Mesenchymal stem cell (in vitro differentiated cells and primary cell): ENCODE measurements at regions not wholly inside any gene's neighbourhood (a gene's known extent, or its start where the extent isn't known, plus 50 kb on each side); places are given as distances from the start of the nearest gene placed in this dataset.
"Not testable (repeated sequence)": the region's sequence is repeated elsewhere in the genome, so short reads cannot be mapped to it uniquely, and the experiment has no call there.

Experiments
- DNase-seq: peaks from one replicate; pipeline ENCODE4 v3.0.0-alpha.2; 2013
- H2AFZ ChIP-seq: one replicate; pipeline ENCODE4 v1.6.1; 2013; ENCODE audit warnings: low read depth, mild to moderate bottlenecking, control low read depth, inconsistent platforms, low read length, moderate library complexity
- H2AK5ac ChIP-seq: 2 replicates; pipeline ENCODE4 v1.6.1; 2013; ENCODE audit warnings: low read length, moderate library complexity, mild to moderate bottlenecking, inconsistent platforms; ENCODE audit not compliant: severe bottlenecking
- H2BK120ac ChIP-seq: one replicate; pipeline ENCODE4 v1.6.1; 2013; ENCODE audit warnings: low read depth, mild to moderate bottlenecking, inconsistent platforms, low read length, moderate library complexity
- H2BK12ac ChIP-seq, 2 experiments: one replicate each; pipeline ENCODE4 v1.6.1; 2013; ENCODE audit warnings: inconsistent platforms in 2 of 2, low read length in 2 of 2, mild to moderate bottlenecking in 2 of 2, moderate library complexity in 2 of 2, control low read depth in 1 of 2
- H2BK15ac ChIP-seq: one replicate; pipeline ENCODE4 v1.6.1; 2013; ENCODE audit warnings: mild to moderate bottlenecking, low read depth, inconsistent platforms; ENCODE audit not compliant: poor library complexity, severe bottlenecking
- H2BK5ac ChIP-seq: 2 replicates; pipeline ENCODE4 v1.6.1; 2013; ENCODE audit warnings: low read depth, mild to moderate bottlenecking, low read length, control low read depth, inconsistent platforms; ENCODE audit not compliant: poor library complexity, severe bottlenecking
- H3K14ac ChIP-seq, 2 experiments: one replicate each; pipeline ENCODE4 v1.6.1; 2013; ENCODE audit warnings: inconsistent platforms in 2 of 2, low read length in 2 of 2, control low read depth in 1 of 2, mild to moderate bottlenecking in 1 of 2, moderate library complexity in 1 of 2
- H3K18ac ChIP-seq, 2 experiments: one replicate each; pipeline ENCODE4 v1.6.1; 2013; ENCODE audit warnings: inconsistent platforms in 2 of 2, low read length in 2 of 2, control low read depth in 1 of 2, low read depth in 1 of 2, mild to moderate bottlenecking in 1 of 2
- H3K23ac ChIP-seq, 2 experiments: one replicate each; pipeline ENCODE4 v1.6.1; 2013; ENCODE audit warnings: inconsistent platforms in 2 of 2, low read length in 2 of 2, mild to moderate bottlenecking in 2 of 2, moderate library complexity in 2 of 2, control low read depth in 1 of 2
- H3K27ac ChIP-seq: 2 replicates; pipeline ENCODE4 v1.5.1; 2013; ENCODE audit warnings: mild to moderate bottlenecking, moderate library complexity, low read length, control low read depth, inconsistent platforms; ENCODE audit not compliant: poor library complexity, severe bottlenecking
- H3K27me3 ChIP-seq, 2 experiments: 2 replicates each; pipeline versions ENCODE4 v1.6.1 to v1.7.0; 2013; ENCODE audit warnings: low read length in 2 of 2, mild to moderate bottlenecking in 2 of 2, moderate library complexity in 2 of 2, control low read depth in 1 of 2, inconsistent platforms in 1 of 2; ENCODE audit not compliant: control insufficient read depth in 1 of 2, insufficient read depth in 1 of 2
- H3K36me3 ChIP-seq, 2 experiments: 2 replicates each; pipeline versions ENCODE4 v1.6.1 to v1.7.0; 2013; ENCODE audit warnings: low read length in 2 of 2, control low read depth in 1 of 2, inconsistent platforms in 1 of 2, low read depth in 1 of 2, mild to moderate bottlenecking in 1 of 2; ENCODE audit not compliant: insufficient read depth in 2 of 2, control insufficient read depth in 1 of 2
- H3K4ac ChIP-seq, 2 experiments: one replicate each; pipeline ENCODE4 v1.6.1; 2013; ENCODE audit warnings: inconsistent platforms in 2 of 2, low read length in 2 of 2, mild to moderate bottlenecking in 2 of 2, moderate library complexity in 2 of 2, control low read depth in 1 of 2, low read depth in 1 of 2
- H3K4me1 ChIP-seq: 2 replicates; pipeline ENCODE4 v1.6.1; 2013; ENCODE audit warnings: low read depth, low read length, control low read depth; ENCODE audit not compliant: control insufficient read depth, insufficient read depth
- H3K4me2 ChIP-seq: 2 replicates; pipeline ENCODE4 v1.6.1; 2013; ENCODE audit warnings: low read length, mild to moderate bottlenecking, inconsistent platforms; ENCODE audit not compliant: poor library complexity, severe bottlenecking
- H3K4me3 ChIP-seq, 2 experiments: 2 replicates each; pipeline versions ENCODE4 v1.5.1 to v1.7.0; 2013; ENCODE audit warnings: low read length in 2 of 2, mild to moderate bottlenecking in 2 of 2, control low read depth in 1 of 2, low read depth in 1 of 2; ENCODE audit not compliant: insufficient read depth in 1 of 2
- H3K79me1 ChIP-seq: replicated peaks from 2 replicates; pipeline ENCODE4 v1.6.1; 2013; ENCODE audit warnings: mild to moderate bottlenecking, control low read depth, low read length, inconsistent platforms; ENCODE audit not compliant: poor library complexity, severe bottlenecking
- H3K9ac ChIP-seq: 2 replicates; pipeline ENCODE4 v1.7.0; 2013; ENCODE audit warnings: mild to moderate bottlenecking, low read length, moderate library complexity
- H3K9me3 ChIP-seq: 2 replicates; pipeline ENCODE4 v1.7.0; 2013; ENCODE audit warnings: mild to moderate bottlenecking, low read length; ENCODE audit not compliant: control insufficient read depth
- H4K8ac ChIP-seq: one replicate; pipeline ENCODE4 v1.6.1; 2013; ENCODE audit warnings: inconsistent platforms, mild to moderate bottlenecking, low read length, moderate library complexity
- H4K91ac ChIP-seq: one replicate; pipeline ENCODE4 v1.6.1; 2013; ENCODE audit warnings: mild to moderate bottlenecking, low read length, inconsistent platforms
- WGBS: methylation state at CpG from one replicate; pipeline ENCODE4 v1.1.7; 2013; ENCODE audit warnings: mixed read lengths; 5-methylcytosine and 5-hydroxymethylcytosine counted together

DNA sequence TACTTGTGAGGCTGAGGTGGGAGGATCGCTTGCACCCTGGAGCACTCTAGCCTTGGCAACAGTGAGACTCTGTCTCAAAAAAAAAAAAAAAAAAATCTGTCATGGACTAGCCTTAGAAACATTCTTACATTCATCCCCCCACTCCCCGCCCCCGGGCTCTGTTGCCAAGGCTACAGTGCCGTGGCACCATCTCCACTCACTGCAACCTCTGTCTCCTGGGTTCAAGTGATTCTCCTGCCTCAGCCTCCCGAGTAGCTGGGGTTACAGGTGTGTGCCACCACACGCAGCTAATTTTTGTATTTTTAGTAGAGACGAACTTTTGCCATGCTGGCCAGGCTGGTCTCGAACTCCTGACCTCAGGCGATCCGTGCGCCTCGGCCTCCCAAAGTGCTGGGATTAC is 62.4 kb downstream of the FOXA2 start:
- H4K91ac ChIP-seq, H3K4me3 ChIP-seq, H3K18ac ChIP-seq, H3K79me1 ChIP-seq, H3K27ac ChIP-seq, H3K23ac ChIP-seq, H2BK12ac ChIP-seq, H3K4me2 ChIP-seq, H4K8ac ChIP-seq, H3K9ac ChIP-seq, H2AK5ac ChIP-seq, H3K4me1 ChIP-seq, H3K36me3 ChIP-seq, H2BK15ac ChIP-seq, H2BK5ac ChIP-seq, H2AFZ ChIP-seq, H2BK120ac ChIP-seq, DNase-seq, H3K9me3 ChIP-seq, H3K14ac ChIP-seq, H3K4ac ChIP-seq: not testable (repeated sequence)
- H3K27me3 ChIP-seq: peaks cover 7 to 26% of the 10 kb centered on the region in 2 experiments
- 88% methylated on average over 12 of the region's 12 CpGs for WGBS

DNA sequence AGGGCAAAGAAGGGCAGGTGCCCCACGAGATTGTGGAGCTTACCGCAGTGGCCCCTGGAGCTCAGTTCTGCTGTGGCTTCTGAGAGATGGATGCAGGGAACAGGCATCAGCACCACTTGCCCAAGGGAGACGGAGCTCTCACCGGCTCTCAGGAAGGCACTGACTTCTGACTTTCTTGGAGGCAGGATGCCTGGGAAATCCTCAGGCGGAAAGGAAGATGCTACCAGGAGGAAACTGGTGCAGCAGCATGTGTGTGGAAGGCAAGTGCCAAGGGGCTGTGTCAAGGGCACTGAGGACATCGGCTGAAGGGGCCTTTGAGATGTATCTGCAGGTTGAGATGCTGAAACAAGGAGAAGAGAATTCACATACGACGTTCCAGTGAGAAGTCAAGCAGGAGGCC is 64.0 kb downstream of the FOXA2 start:
- Histone ChIP-seq H3K4me3 (no peak overlapping the region), H2BK15ac (no peak overlapping the region), H3K9ac (no peak overlapping the region), H3K4me1 (no peaks in the 10 kb centered on the region), H3K4me2 (no peak overlapping the region), H3K36me3 (no peaks in the 10 kb centered on the region), H4K91ac (no peak overlapping the region), H2AK5ac (no peak overlapping the region), H2BK120ac (no peak overlapping the region), H3K9me3 (no peaks in the 10 kb centered on the region), H3K23ac (no peak overlapping the region), H2BK5ac (no peak overlapping the region), H4K8ac (no peak overlapping the region), H2AFZ (no peak overlapping the region), H3K27ac (no peak overlapping the region), H3K4ac (no peak overlapping the region), H3K79me1 (no peaks in the 10 kb centered on the region), H2BK12ac (no peak overlapping the region), H3K14ac (no peak overlapping the region), H3K18ac (no peak overlapping the region), H3K27me3 (peaks cover 11 to 26% of the 10 kb centered on the region in 2 experiments)
- WGBS: 84% methylated on average over 8 of the region's 8 CpGs
- DNase-seq: no peak

DNA sequence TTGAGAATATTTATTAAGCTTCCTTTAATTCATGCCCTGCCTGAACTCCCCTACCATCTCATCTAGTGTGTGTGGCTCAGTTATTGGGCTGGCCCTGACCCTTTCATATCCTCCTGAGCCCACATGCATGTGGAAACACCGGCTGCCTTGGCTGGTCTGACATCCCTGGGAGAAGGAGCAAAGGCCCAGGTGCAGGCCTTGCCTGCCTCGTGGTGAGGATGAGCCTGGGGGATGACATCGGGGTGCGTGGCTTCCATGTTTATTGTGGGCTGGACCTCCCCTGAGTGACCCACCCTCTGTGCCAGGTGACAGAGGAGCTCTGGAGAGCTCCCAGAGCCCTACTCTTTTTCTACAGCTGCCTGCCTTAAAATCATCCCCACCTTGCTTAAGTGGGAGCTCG is 69.1 kb downstream of the FOXA2 start:
- DNase-seq: no peak
- Histone ChIP-seq H3K36me3 (no peaks in the 10 kb centered on the region), H3K4me1 (no peaks in the 10 kb centered on the region), H2BK15ac (no peak overlapping the region), H3K23ac (no peak overlapping the region), H3K9me3 (no peaks in the 10 kb centered on the region), H3K9ac (no peak overlapping the region), H4K91ac (no peak overlapping the region), H3K18ac (no peak overlapping the region), H2BK5ac (no peak overlapping the region), H3K79me1 (no peaks in the 10 kb centered on the region), H2BK12ac (no peak overlapping the region), H2BK120ac (no peak overlapping the region), H2AFZ (no peak overlapping the region), H3K14ac (no peak overlapping the region), H3K4me3 (no peak overlapping the region), H3K4ac (no peak overlapping the region), H3K27me3 (peaks cover 9 to 17% of the 10 kb centered on the region in 2 experiments), H3K27ac (no peak overlapping the region), H3K4me2 (no peak overlapping the region), H2AK5ac (no peak overlapping the region), H4K8ac (no peak overlapping the region)
- WGBS: 59% methylated on average over 5 of the region's 5 CpGs

DNA sequence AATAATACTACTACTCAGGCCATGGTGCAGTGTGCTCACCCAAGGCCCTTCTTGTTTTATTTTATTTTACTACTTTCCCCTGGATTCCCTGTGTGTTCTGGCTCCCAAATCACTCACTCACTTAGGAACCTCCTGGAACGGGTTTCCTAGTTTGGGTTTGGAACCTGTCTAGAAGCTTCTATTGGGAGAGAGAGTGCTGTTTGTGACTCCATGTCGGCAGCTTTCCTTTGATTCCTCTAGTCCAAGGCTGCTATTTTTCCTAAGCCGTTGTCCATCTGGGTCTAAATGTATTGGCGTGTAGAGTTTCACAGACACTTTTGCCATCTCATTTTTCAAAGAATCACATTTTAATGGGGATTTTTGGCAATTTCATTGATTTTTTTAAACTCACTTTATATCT is 70.8 kb downstream of the FOXA2 start:
- Histone ChIP-seq H3K27ac (no peak overlapping the region), H3K9me3 (no peaks in the 10 kb centered on the region), H2AK5ac (no peak overlapping the region), H3K79me1 (no peaks in the 10 kb centered on the region), H3K18ac (no peak overlapping the region), H2BK12ac (no peak overlapping the region), H3K4me1 (no peaks in the 10 kb centered on the region), H4K8ac (no peak overlapping the region), H3K27me3 (peaks cover 6 to 17% of the 10 kb centered on the region in 2 experiments), H2BK5ac (no peak overlapping the region), H4K91ac (no peak overlapping the region), H3K4me3 (no peak overlapping the region), H3K14ac (no peak overlapping the region), H3K23ac (no peak overlapping the region), H3K4ac (no peak overlapping the region), H3K36me3 (no peaks in the 10 kb centered on the region), H2BK120ac (no peak overlapping the region), H3K4me2 (no peak overlapping the region), H2AFZ (no peak overlapping the region), H2BK15ac (no peak overlapping the region), H3K9ac (no peak overlapping the region)
- DNase-seq: no peak
- 83% methylated on average over 1 of the region's 4 CpGs for WGBS
